ENCODE measurements at regions not wholly inside any gene's neighbourhood (a gene's known extent, or its start where the extent isn't known, plus 50 kb on each side); places are given as distances from the start of the nearest gene placed in this dataset.

DNA sequence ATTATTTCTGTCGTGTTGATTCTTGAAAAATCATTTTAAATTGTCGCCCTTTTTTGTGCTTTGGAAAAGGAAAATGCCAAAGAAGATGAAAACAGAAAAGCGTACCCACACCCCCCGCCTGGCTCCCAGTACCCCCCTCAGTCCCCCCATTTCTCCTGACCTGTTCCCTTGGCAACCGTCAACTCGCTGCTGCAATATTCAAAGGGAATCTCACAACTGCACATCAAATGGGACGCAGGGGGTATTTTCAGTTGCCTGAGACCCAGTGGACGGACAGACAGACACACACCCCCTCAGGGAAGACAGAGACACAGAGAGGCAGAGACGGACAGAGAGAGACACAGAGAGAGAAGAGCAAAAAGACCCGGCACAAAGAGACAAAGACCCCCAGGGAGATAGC is 83.5 kb upstream of the PRR20G start:
- TF ChIP-seq, protein P1, sequence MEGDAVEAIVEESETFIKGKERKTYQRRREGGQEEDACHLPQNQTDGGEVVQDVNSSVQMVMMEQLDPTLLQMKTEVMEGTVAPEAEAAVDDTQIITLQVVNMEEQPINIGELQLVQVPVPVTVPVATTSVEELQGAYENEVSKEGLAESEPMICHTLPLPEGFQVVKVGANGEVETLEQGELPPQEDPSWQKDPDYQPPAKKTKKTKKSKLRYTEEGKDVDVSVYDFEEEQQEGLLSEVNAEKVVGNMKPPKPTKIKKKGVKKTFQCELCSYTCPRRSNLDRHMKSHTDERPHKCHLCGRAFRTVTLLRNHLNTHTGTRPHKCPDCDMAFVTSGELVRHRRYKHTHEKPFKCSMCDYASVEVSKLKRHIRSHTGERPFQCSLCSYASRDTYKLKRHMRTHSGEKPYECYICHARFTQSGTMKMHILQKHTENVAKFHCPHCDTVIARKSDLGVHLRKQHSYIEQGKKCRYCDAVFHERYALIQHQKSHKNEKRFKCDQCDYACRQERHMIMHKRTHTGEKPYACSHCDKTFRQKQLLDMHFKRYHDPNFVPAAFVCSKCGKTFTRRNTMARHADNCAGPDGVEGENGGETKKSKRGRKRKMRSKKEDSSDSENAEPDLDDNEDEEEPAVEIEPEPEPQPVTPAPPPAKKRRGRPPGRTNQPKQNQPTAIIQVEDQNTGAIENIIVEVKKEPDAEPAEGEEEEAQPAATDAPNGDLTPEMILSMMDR (IDR thresholded peaks at IDR 0.05): no peak
- TF ChIP-seq POLR2AphosphoS5 (IDR thresholded peaks at IDR 0.05) (no peak), POLR2A (IDR thresholded peaks at IDR 0.05) (no peak)
